ENCODE measurements at regions not wholly inside any gene's neighbourhood (a gene's known extent, or its start where the extent isn't known, plus 50 kb on each side); places are given as distances from the start of the nearest gene placed in this dataset.

DNA sequence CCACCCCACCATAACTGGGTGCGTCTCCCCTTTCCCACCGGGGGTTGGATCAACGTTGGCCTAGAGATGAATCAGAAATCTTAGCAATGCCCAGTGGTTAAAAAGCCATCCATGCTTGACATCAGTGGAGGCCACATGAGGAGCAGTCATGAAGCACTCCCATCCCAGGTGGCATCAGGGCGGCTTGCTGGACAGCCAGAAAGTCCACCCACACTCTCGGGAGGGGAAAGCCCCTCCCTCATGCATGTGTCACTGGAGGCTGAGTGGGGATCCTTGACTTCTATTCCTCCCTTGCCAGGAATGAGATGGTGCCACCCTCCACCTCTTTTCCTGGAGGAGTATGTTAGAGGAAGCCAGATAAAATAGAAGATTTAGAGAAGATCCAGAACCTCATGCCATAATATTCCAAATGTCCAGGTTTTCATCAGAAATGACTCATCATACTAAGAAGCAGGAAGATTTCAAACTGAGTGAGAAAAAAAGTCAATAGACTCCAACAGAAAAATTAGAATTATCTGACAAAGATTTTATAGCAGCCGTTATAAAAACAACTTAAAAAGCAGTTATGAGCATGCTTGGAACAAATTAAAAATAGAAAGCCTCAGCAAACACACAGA, 507.1 kb upstream of the ID2 start:
- peak; percentile 59 for DNase-seq (ENCODE audit: low read depth)
- no peak for TF ChIP-seq CTCF (conservative IDR thresholded peaks at IDR 0.05; ENCODE audit: control insufficient read depth, insufficient read depth, low read depth, low read length)
- H3K4me3 ChIP-seq (ENCODE audit: control insufficient read depth, low read depth, low read length): no peak overlapping the region

DNA sequence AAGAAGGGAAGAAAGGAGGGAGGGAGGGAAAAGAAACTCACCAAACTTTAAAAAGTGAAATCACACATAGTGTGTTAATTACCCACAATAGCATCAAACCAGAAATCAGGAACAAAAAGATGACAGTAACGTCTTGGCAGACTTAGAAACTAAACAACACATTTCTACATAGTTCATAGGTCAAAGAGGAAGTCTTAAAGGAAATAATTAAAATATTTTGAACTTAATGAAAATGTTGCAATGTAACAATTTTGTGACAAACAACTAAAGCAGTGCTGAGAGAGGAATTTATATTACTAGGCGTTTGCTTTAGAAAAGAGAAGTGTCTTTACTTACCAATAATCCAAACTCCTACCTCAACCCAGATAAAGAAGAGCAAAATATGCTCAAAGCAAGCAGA, 505.0 kb upstream of the ID2 start:
- no peak for DNase-seq (ENCODE audit: low read depth)
- TF ChIP-seq CTCF (conservative IDR thresholded peaks at IDR 0.05; ENCODE audit: control insufficient read depth, insufficient read depth, low read depth, low read length): no peak
- no peak overlapping the region for H3K4me3 ChIP-seq (ENCODE audit: control insufficient read depth, low read depth, low read length)

DNA sequence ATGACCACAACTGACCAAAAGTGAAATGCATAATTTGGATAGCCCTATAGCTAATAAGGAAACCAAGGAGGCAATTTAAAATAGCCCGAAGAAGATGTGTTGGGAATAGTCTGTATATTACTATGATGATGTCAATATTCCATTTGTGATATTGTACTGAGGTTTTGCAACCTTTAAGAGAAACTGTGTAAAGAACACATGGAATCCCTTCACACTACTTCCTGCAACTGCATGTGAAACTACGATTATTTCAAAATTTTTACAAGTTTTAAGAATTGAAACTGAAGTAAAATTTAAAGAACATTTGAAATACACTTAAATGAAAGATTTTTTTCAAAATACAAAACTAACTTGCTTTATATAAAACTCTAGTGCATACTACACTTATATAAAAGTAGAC, 504.3 kb upstream of the ID2 start:
- H3K4me3 ChIP-seq (ENCODE audit: control insufficient read depth, low read depth, low read length): no peak overlapping the region

DNA sequence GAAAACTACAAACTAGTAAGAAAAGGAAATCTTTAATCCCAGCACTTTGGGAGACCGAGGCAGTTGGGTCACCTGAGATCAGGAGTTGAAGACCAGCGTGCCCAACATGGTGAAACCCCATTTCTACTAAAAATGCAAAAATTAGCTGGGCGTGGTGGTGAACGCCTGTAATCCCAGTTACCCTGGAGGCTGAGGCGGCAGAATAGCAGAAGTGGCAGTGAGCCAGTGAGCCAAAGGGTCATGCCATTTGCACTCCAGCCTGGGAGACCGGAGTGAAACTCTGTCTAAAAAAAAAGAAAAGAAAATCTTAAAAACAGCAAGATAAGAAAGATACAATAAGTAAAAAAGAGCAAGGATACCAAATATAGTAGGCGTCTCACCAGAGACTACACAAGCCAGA, 502.9 kb upstream of the ID2 start:
- H3K4me3 ChIP-seq (ENCODE audit: control insufficient read depth, low read depth, low read length): no peak overlapping the region
- DNase-seq (ENCODE audit: low read depth): no peak
- no peak for TF ChIP-seq CTCF (conservative IDR thresholded peaks at IDR 0.05; ENCODE audit: control insufficient read depth, insufficient read depth, low read depth, low read length)

More for the DNA sequence above, 504.3 kb upstream of the ID2 start:
- TF ChIP-seq CTCF (conservative IDR thresholded peaks at IDR 0.05; ENCODE audit: control insufficient read depth, insufficient read depth, low read depth, low read length): no peak
- no peak for DNase-seq (ENCODE audit: low read depth)

DNA sequence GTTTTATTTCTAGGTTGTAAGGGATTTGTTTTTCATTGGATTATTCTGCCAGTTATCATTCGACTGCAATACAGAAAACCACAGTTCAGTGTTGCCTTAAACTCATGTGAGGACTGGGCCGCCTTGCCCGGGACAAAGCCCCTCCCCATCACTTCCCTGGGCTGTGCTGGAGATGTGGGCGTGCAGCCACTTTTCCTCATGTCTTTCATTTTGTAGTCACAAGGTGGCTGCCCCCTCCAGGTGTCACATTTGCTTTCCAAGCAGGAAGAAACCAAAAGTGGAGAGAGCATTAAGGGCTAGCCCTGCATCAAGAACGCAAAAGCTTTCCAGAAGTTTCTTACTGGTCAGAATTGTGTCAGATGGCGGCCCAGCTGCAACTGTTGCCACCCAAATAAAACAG, 492.5 kb upstream of the ID2 start:
- TF ChIP-seq CTCF (conservative IDR thresholded peaks at IDR 0.05; ENCODE audit: control insufficient read depth, insufficient read depth, low read depth, low read length): no peak
- DNase-seq (ENCODE audit: low read depth): no peak
- no peak overlapping the region for H3K4me3 ChIP-seq (ENCODE audit: control insufficient read depth, low read depth, low read length)

DNA sequence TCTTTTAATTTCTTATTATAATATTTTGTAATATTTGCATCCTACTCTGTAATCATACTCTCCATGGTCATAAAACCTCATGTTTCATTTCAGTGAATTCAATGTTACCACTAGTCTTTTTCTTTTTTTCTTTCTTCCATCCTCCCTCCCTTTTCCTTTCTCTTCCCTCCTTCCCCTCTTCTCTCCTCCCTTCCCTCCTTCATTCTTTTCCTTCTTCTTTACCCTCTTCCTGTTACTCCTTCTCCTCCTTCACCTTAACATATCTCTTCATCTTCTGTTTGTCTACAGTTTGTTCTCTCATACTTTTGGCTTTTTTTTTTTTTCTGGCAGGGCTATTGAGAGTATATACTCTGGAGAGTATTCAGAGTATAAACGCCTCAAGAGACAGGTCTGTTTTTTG, 491.6 kb upstream of the ID2 start:
- no peak for TF ChIP-seq CTCF (conservative IDR thresholded peaks at IDR 0.05; ENCODE audit: control insufficient read depth, insufficient read depth, low read depth, low read length)
- DNase-seq (ENCODE audit: low read depth): no peak
- no peak overlapping the region for H3K4me3 ChIP-seq (ENCODE audit: control insufficient read depth, low read depth, low read length)

GRCh38 chr2:8191427-8191826, 490.4 kb upstream of the ID2 start:
- no peak for DNase-seq (ENCODE audit: low read depth)
- H3K4me3 ChIP-seq (ENCODE audit: control insufficient read depth, low read depth, low read length): no peak overlapping the region
- TF ChIP-seq CTCF (conservative IDR thresholded peaks at IDR 0.05; ENCODE audit: control insufficient read depth, insufficient read depth, low read depth, low read length): no peak

Measured in fibroblast of mammary gland (primary cell).